Mucosa of descending colon (tissue), 3 donors: ENCODE measurements at regions not wholly inside any gene's neighbourhood (a gene's known extent, or its start where the extent isn't known, plus 50 kb on each side); places are given as distances from the start of the nearest gene placed in this dataset.

Experiments
- ATAC-seq: fragments of 200-7000 bp; cut with Tn5 transposase; one replicate; pipeline ENCODE4 v1.9.1; 2020; ENCODE audit warnings: mild to moderate bottlenecking, moderate library complexity
- DNase-seq, 3 donors: peaks; one replicate each; pipeline ENCODE4 v3.0.0-alpha.2; 2020
- H3K36me3 ChIP-seq: fragments of 200-600 bp; one replicate; pipeline ENCODE4 v1.8.0; 2021; ENCODE audit warnings: low read depth, mild to moderate bottlenecking
- H3K4me1 ChIP-seq: fragments of 200-600 bp; one replicate; pipeline ENCODE4 v1.8.0; 2021; ENCODE audit warnings: low read depth, mild to moderate bottlenecking
- H3K4me3 ChIP-seq: fragments of 200-600 bp; one replicate; pipeline ENCODE4 v1.8.0; 2021; ENCODE audit warnings: mild to moderate bottlenecking
- H3K9me3 ChIP-seq: fragments of 200-600 bp; one replicate; pipeline ENCODE4 v1.8.0; 2021; ENCODE audit warnings: mild to moderate bottlenecking
- intact Hi-C, 2 donors: fragments of 100-400 bp; cut with DNase I in 1 of 2; cut with micrococcal nuclease in 1 of 2; formaldehyde crosslinking; loops; one replicate each; pipeline versions ENCODE4 v1.11.0 to v1.11.1; 2022; cut with DNase I, micrococcal nuclease
- TF ChIP-seq, protein P1 (sequence below): fragments of 200-600 bp; IDR thresholded peaks from one replicate; pipeline ENCODE4 v1.8.0; 2022; ENCODE audit warnings: antibody characterized with exemption, mild to moderate bottlenecking
- donor health status: DM: no; HTN: no; CAD: no; lungs with moderate emphysema.
- donor health status: DM: no; HTN: no; CAD: no.
- donor health status: DM: no; HTN: yes; CAD: no.

DNA sequence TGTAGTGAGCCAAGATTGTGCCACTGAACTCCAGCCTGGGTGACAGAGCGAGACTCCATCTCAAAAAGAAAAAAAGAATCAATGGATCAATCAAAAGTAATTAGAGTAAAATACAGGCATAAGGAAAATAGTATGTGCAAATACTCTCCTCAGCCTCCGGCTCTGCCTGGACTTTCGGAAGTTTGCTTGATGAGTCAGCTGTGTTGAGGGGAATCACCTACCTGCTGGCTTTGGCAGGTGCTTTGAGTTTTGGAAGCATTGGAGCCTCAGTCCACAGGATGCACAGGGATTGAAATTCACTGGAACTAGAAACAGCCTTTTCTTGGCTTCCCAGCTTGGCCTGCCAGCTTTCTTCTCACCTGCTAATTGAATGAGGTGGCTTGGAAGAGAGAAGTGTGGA lies 268.2 kb downstream of the PCNX1 start:
- intact Hi-C loops = no loop called here
- H3K9me3 ChIP-seq = no peaks in the 10 kb centered on the region
- TF ChIP-seq, protein P1, sequence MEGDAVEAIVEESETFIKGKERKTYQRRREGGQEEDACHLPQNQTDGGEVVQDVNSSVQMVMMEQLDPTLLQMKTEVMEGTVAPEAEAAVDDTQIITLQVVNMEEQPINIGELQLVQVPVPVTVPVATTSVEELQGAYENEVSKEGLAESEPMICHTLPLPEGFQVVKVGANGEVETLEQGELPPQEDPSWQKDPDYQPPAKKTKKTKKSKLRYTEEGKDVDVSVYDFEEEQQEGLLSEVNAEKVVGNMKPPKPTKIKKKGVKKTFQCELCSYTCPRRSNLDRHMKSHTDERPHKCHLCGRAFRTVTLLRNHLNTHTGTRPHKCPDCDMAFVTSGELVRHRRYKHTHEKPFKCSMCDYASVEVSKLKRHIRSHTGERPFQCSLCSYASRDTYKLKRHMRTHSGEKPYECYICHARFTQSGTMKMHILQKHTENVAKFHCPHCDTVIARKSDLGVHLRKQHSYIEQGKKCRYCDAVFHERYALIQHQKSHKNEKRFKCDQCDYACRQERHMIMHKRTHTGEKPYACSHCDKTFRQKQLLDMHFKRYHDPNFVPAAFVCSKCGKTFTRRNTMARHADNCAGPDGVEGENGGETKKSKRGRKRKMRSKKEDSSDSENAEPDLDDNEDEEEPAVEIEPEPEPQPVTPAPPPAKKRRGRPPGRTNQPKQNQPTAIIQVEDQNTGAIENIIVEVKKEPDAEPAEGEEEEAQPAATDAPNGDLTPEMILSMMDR = no peak
- H3K4me1 ChIP-seq = no peaks in the 10 kb centered on the region
- no peak overlapping the region for H3K4me3 ChIP-seq
- DNase-seq = no peak
- ATAC-seq = peak; percentile 90
- H3K36me3 ChIP-seq = no peaks in the 10 kb centered on the region

DNA sequence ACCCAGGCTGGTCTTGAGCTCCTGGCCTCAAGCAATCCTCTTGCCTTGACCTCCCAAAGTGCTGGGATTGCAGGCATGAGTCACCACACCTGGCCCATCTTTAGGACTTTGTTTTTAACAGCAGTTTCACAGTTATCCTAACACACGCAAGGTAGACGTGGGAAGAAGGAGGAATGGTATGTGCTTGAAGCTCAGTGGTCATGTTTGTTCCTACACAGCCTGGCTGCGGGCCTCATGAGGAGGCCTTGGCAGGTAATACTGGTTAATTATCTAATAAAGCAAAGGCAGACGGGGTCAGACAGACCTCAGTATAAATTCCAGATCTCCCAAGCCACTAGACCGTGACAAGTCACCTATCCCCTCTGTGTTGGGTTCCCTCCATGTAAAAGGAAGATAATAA lies 271.8 kb downstream of the PCNX1 start:
- no peak for DNase-seq
- Histone ChIP-seq H3K9me3 (no peaks in the 10 kb centered on the region), H3K4me3 (no peak overlapping the region), H3K36me3 (no peaks in the 10 kb centered on the region), H3K4me1 (no peaks in the 10 kb centered on the region)
- intact Hi-C loops = no loop called here
- no peak for ATAC-seq
- TF ChIP-seq, protein P1 = no peak

DNA sequence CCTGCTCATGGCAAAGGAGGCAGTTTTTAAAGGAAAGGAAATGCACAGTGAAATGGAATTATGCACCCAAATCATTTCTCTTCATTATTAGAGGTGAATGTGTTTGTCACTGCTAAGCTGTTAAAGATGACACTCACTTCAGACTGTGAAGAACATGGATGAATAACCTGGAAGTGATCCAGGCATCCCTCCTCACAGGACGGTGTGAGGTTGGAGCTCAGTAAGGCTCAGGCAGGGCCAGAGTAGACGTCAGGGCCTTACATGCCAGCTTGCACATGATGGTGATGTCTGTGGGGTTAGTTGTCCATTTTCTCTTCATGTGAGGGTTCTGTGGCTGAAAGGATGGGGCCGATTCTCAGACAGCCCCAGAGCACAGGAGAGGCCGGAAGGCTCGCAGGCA lies 273.1 kb downstream of the PCNX1 start:
- TF ChIP-seq, protein P1 = no peak
- intact Hi-C loops = no loop called here
- no peaks in the 10 kb centered on the region for H3K4me1 ChIP-seq
- no peaks in the 10 kb centered on the region for H3K9me3 ChIP-seq
- H3K36me3 ChIP-seq = no peaks in the 10 kb centered on the region
- H3K4me3 ChIP-seq = no peak overlapping the region
- ATAC-seq (no peak), DNase-seq (no peak)

DNA sequence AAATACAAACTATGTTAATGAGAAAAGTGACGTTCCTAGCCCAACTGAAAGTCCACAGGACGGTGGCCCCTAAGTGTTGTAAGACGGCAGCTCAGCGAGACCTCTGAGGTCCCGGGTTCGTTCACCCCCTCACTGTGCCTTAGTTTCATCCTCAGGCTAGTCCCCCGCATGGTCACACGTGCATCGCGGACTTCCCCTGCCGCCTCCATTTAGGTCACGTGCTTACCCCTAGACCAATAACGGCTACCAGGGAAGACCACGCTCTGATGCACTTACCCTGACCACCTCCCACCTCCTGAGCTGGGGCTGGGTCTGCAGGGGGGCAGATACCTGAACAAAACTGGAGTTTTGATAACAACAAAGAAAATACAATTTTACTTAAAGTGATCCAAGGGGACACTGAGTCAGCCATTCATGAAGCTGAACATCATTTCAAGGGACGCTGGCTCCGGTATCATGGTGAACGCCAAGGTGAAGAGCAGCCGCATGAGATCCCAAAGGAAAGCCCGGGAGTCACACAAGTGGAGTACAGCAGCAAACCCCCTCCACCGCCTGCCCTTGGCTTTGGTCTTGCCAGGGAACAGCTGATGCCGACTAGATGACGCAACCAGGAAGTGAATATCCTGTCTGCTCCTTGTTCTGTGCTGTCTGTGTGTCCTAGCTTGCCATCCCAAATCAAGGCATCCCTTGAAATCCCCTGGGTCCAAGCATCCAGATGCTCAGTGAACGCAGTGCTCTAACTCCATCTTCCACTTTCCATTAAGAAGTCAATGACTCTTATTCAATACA lies 274.1 kb downstream of the PCNX1 start:
- intact Hi-C loops = no loop called here
- TF ChIP-seq, protein P1 = no peak
- Histone ChIP-seq H3K4me3 (no peak overlapping the region), H3K9me3 (no peaks in the 10 kb centered on the region), H3K4me1 (no peaks in the 10 kb centered on the region), H3K36me3 (no peaks in the 10 kb centered on the region)
- no peak for DNase-seq
- ATAC-seq = no peak

DNA sequence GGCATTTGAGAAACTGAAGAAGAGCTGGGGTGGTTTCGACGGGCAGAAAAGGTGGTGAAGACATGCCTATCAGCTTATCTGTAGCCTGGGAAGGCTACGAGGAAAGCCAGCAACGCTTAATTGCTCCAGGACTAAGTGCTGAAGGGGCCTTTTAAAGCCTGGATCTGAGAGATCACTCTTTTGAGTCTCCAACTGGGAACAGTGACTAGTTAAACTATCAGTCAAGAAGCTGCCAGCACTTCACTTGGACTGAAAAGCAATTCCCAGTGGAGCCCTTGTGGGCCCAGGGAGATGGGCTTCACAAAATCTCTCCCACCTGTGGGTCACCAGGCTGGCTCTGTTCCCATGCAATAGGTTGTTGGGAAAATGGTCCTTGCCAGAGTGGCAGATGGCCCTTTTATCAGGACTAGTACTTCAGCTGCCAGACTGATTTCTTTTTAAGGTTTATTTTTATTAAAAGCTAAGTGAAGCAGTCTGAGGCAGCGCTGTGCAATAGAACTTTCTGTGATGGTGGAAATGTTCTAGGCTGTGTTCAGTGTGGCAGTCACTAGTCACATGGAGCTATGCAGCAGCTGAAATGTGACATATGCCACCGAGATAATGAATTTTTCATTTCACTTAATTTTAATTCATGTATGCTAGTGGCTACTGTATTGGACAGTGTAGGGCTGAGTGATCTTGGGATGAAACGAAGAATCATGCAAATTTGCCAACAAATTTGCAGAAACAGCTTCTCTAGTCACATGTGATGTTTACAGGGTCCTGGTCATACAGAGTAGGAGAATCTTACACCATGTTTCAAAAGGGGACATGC lies 276.8 kb downstream of the PCNX1 start:
- Histone ChIP-seq H3K4me1 (no peaks in the 10 kb centered on the region), H3K4me3 (no peak overlapping the region), H3K9me3 (no peaks in the 10 kb centered on the region), H3K36me3 (no peaks in the 10 kb centered on the region)
- intact Hi-C loops = no loop called here
- TF ChIP-seq, protein P1 = no peak
- DNase-seq = no peak
- ATAC-seq = no peak
